ENCODE measurements at regions not wholly inside any gene's neighbourhood (a gene's known extent, or its start where the extent isn't known, plus 50 kb on each side); places are given as distances from the start of the nearest gene placed in this dataset.

DNA sequence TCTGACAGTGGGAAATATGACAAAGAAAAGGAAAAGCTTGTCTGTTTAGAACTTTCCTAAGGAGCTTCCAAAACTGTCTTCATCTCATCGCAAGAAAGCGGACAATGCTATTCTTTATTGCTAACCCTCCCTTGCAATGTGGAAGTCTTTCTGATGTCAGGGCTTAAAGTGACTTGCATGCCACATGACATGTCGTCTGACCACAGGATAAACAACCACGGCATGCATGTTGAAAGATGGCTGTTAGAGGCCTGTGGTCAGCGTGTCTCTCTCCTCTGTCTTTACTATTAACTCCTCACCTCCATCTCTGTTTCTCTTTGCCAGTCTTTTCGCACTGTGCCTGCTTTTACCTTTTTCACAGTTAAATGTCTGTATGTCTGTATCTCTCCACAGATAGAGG lies 389.8 kb downstream of the LNPK start:
- TF ChIP-seq, protein P1, sequence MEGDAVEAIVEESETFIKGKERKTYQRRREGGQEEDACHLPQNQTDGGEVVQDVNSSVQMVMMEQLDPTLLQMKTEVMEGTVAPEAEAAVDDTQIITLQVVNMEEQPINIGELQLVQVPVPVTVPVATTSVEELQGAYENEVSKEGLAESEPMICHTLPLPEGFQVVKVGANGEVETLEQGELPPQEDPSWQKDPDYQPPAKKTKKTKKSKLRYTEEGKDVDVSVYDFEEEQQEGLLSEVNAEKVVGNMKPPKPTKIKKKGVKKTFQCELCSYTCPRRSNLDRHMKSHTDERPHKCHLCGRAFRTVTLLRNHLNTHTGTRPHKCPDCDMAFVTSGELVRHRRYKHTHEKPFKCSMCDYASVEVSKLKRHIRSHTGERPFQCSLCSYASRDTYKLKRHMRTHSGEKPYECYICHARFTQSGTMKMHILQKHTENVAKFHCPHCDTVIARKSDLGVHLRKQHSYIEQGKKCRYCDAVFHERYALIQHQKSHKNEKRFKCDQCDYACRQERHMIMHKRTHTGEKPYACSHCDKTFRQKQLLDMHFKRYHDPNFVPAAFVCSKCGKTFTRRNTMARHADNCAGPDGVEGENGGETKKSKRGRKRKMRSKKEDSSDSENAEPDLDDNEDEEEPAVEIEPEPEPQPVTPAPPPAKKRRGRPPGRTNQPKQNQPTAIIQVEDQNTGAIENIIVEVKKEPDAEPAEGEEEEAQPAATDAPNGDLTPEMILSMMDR (IDR thresholded peaks at IDR 0.05 in 2 of 3, conservative IDR thresholded peaks at IDR 0.05 in 1 of 3; ENCODE audit: borderline replicate concordance in 1 of 3, insufficient read depth in 1 of 3, low read depth in 2 of 3, low read length in 2 of 3) = no peak
- no peak for TF ChIP-seq YY1 (IDR thresholded peaks at IDR 0.05; ENCODE audit: extremely low read depth, insufficient replicate concordance, low read depth, low read length)
- TF ChIP-seq POLR2A (IDR thresholded peaks at IDR 0.05; ENCODE audit: borderline replicate concordance, extremely low read depth, insufficient read depth, insufficient read length) = no peak
- TF ChIP-seq EZH2 (IDR thresholded peaks at IDR 0.05) = no peak
- no peak for TF ChIP-seq POLR2AphosphoS5 (IDR thresholded peaks at IDR 0.05; ENCODE audit: low read depth, low read length)
- TF ChIP-seq RAD21 (IDR thresholded peaks at IDR 0.05; ENCODE audit: low read depth) = no peak
- no peak for TF ChIP-seq SP1 (IDR thresholded peaks at IDR 0.05; ENCODE audit: low read depth)
- TF ChIP-seq, protein P2, sequence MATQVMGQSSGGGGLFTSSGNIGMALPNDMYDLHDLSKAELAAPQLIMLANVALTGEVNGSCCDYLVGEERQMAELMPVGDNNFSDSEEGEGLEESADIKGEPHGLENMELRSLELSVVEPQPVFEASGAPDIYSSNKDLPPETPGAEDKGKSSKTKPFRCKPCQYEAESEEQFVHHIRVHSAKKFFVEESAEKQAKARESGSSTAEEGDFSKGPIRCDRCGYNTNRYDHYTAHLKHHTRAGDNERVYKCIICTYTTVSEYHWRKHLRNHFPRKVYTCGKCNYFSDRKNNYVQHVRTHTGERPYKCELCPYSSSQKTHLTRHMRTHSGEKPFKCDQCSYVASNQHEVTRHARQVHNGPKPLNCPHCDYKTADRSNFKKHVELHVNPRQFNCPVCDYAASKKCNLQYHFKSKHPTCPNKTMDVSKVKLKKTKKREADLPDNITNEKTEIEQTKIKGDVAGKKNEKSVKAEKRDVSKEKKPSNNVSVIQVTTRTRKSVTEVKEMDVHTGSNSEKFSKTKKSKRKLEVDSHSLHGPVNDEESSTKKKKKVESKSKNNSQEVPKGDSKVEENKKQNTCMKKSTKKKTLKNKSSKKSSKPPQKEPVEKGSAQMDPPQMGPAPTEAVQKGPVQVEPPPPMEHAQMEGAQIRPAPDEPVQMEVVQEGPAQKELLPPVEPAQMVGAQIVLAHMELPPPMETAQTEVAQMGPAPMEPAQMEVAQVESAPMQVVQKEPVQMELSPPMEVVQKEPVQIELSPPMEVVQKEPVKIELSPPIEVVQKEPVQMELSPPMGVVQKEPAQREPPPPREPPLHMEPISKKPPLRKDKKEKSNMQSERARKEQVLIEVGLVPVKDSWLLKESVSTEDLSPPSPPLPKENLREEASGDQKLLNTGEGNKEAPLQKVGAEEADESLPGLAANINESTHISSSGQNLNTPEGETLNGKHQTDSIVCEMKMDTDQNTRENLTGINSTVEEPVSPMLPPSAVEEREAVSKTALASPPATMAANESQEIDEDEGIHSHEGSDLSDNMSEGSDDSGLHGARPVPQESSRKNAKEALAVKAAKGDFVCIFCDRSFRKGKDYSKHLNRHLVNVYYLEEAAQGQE (IDR thresholded peaks at IDR 0.05; ENCODE audit: low read depth) = no peak
- no peak for TF ChIP-seq CEBPB (IDR thresholded peaks at IDR 0.05; ENCODE audit: low read depth)
- no peak for TF ChIP-seq ELF1 (IDR thresholded peaks at IDR 0.05; ENCODE audit: borderline replicate concordance, low read depth)
- TF ChIP-seq, protein P3, sequence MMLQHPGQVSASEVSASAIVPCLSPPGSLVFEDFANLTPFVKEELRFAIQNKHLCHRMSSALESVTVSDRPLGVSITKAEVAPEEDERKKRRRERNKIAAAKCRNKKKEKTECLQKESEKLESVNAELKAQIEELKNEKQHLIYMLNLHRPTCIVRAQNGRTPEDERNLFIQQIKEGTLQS (IDR thresholded peaks at IDR 0.05) = no peak
